UCSD-AML1 (cell line): ENCODE measurements at regions not wholly inside any gene's neighbourhood (a gene's known extent, or its start where the extent isn't known, plus 50 kb on each side); places are given as distances from the start of the nearest gene placed in this dataset.

Source experiments
- DNase-seq: peaks from one replicate; lab custom pipeline; 2025; ENCODE audit not compliant: unreplicated experiment; lab: John Stamatoyannopoulos, UW

- no peak for DNase-seq
Observed at GRCh38 chr10:110432814-110433565, 64.7 kb upstream of the DUSP5 start.

GRCh38 chr10:110433740-110434139 lies 64.0 kb upstream of the DUSP5 start:
- DNase-seq: no peak

GRCh38 chr10:110434489-110435096 lies 63.1 kb upstream of the DUSP5 start:
- DNase-seq: no peak

- DNase-seq: no peak
Observed at GRCh38 chr10:110436554-110437350, 61.0 kb upstream of the DUSP5 start.

- no peak for DNase-seq
Observed at GRCh38 chr10:110437351-110437605, 60.4 kb upstream of the DUSP5 start.

- no peak for DNase-seq
Observed at GRCh38 chr10:110437761-110438341, 59.9 kb upstream of the DUSP5 start.

GRCh38 chr10:110442746-110443145 lies 55.0 kb upstream of the DUSP5 start:
- no peak for DNase-seq

GRCh38 chr10:110443239-110444003 lies 54.3 kb upstream of the DUSP5 start:
- no peak for DNase-seq

GRCh38 chr10:110444004-110444337 lies 53.7 kb upstream of the DUSP5 start:
- no peak for DNase-seq

GRCh38 chr10:110445871-110446270 lies 51.8 kb upstream of the DUSP5 start:
- DNase-seq: no peak

GRCh38 chr10:110446277-110446676 lies 51.4 kb upstream of the DUSP5 start:
- no peak for DNase-seq

GRCh38 chr10:110446954-110447608 lies 50.6 kb upstream of the DUSP5 start:
- peak; percentile 73 for DNase-seq

- no peak for DNase-seq
Observed at GRCh38 chr10:110447886-110448285, 49.8 kb upstream of the DUSP5 start.
